HCT116 (cell line): ENCODE measurements at regions not wholly inside any gene's neighbourhood (a gene's known extent, or its start where the extent isn't known, plus 50 kb on each side); places are given as distances from the start of the nearest gene placed in this dataset.

Source experiments
- ATAC-seq: fragments of 200-7000 bp; cut with Tn5 transposase; 2 replicates; pipeline ENCODE4 v1.9.1; 2020; ENCODE audit warnings: mild to moderate bottlenecking, moderate library complexity
- BruUV-seq: library from RNA; stranded (reverse); fragments of 400-500 nt; replicated peaks from 2 replicates; lab custom pipeline; 2021; lab: Mats Ljungman, UMichigan
- CTCF ChIA-PET: fragments of 300-600 bp; sonication (Branson Sonifier 250); formaldehyde crosslinking; loops from one replicate; lab custom pipeline; 2021; ENCODE audit warnings: antibody characterized with exemption; lab: Charles Lee
- POLR2A ChIA-PET: fragments of 300-600, 350-600 bp; sonication (Branson Sonifier 250); formaldehyde crosslinking; loops from one replicate; lab custom pipeline; 2021; ENCODE audit warnings: antibody characterized with exemption; lab: Charles Lee
- RAD21 ChIA-PET, 2 experiments: fragments of 300-600 bp; sonication (Branson Sonifier 250); formaldehyde crosslinking; loops; one replicate each; lab custom pipeline; 2023; ENCODE audit warnings: low total read pairs in 2 of 2; ENCODE audit not compliant: uncharacterized antibody in 2 of 2, unreplicated experiment in 2 of 2, low non-redundant PET in 1 of 2; lab: Charles Lee
- DNase-seq: peaks from one replicate; pipeline ENCODE4 v3.0.0-alpha.2; 2010; ENCODE audit warnings: low read depth, low spot score
- H2AFZ ChIP-seq: fragments of 200-600 bp; shearing (Covaris generic), sonication (generic); 2 replicates; pipeline ENCODE4 v1.6.1; 2017; ENCODE audit warnings: low read depth, mixed run types, mixed read lengths, antibody characterized with exemption, low read length; ENCODE audit not compliant: poor library complexity, severe bottlenecking
- H3K27ac ChIP-seq: 2 replicates; pipeline ENCODE4 v1.5.1; 2012; ENCODE audit warnings: low read depth, low read length
- H3K27me3 ChIP-seq: fragments of 200-600 bp; sonication (generic); 2 replicates; pipeline ENCODE4 v1.6.1; 2016; ENCODE audit warnings: mixed run types, low read length, mixed read lengths; ENCODE audit not compliant: insufficient read depth
- H3K36me3 ChIP-seq, 2 experiments: fragments of 200-500 bp in 1 of 2; fragments of 200-600 bp in 1 of 2; sonication (Bioruptor generic) in 1 of 2; sonication (generic) in 1 of 2; 2 replicates each; pipeline versions ENCODE4 v1.5.1 to v1.6.1; 2014 to 2016; ENCODE audit warnings: low read length in 2 of 2, inconsistent platforms in 1 of 2, mixed read lengths in 1 of 2, mixed run types in 1 of 2; ENCODE audit not compliant: insufficient read depth in 2 of 2, control insufficient read depth in 1 of 2
- H3K4me1 ChIP-seq, 2 experiments: fragments of 200-600 bp in 1 of 2; sonication (generic) in 1 of 2; 2 replicates each; pipeline versions ENCODE4 v1.5.1 to v1.6.1; 2012 to 2017; ENCODE audit warnings: low read length in 2 of 2, inconsistent platforms in 1 of 2, mild to moderate bottlenecking in 1 of 2, mixed read lengths in 1 of 2, mixed run types in 1 of 2, moderate library complexity in 1 of 2; ENCODE audit not compliant: insufficient read depth in 2 of 2, control insufficient read depth in 1 of 2
- H3K4me2 ChIP-seq: fragments of 200-600 bp; sonication (generic); 2 replicates; pipeline ENCODE4 v1.6.1; 2017; ENCODE audit warnings: mixed run types, low read length, mixed read lengths
- H3K4me3 ChIP-seq, 2 experiments: fragments of 200-600 bp in 1 of 2; sonication (generic) in 1 of 2; replicated peaks in 1 of 2; 2 replicates each; pipeline ENCODE4 v1.5.1; 2011 to 2016; ENCODE audit warnings: low read length in 2 of 2, control low read depth in 1 of 2, low read depth in 1 of 2, mild to moderate bottlenecking in 1 of 2, mixed read lengths in 1 of 2, mixed run types in 1 of 2
- H3K79me2 ChIP-seq: fragments of 200-600 bp; sonication (generic); 2 replicates; pipeline ENCODE4 v1.6.1; 2017; ENCODE audit warnings: mild to moderate bottlenecking, mixed run types, low read length, moderate library complexity, mixed read lengths; ENCODE audit not compliant: insufficient read depth
- H3K9ac ChIP-seq: fragments of 200-600 bp; sonication (generic); 2 replicates; pipeline ENCODE4 v1.6.1; 2016; ENCODE audit warnings: low read length, mixed read lengths
- H3K9me2 ChIP-seq: fragments of 200-600 bp; sonication (generic), shearing (Covaris generic); 2 replicates; pipeline ENCODE4 v1.6.1; 2017; ENCODE audit warnings: mixed run types, mild to moderate bottlenecking, moderate library complexity; ENCODE audit not compliant: insufficient read depth
- H3K9me3 ChIP-seq, 2 experiments: fragments of 200-500 bp in 1 of 2; fragments of 200-600 bp in 1 of 2; sonication (Bioruptor generic) in 1 of 2; sonication (generic) in 1 of 2; 2 replicates each; pipeline ENCODE4 v1.6.1; 2014 to 2017; ENCODE audit warnings: low read length in 2 of 2, mixed read lengths in 2 of 2, inconsistent platforms in 1 of 2, low read depth in 1 of 2, mild to moderate bottlenecking in 1 of 2, mixed run types in 1 of 2, moderate library complexity in 1 of 2; ENCODE audit not compliant: control insufficient read depth in 1 of 2, insufficient read depth in 1 of 2
- H4K20me1 ChIP-seq: fragments of 200-600 bp; sonication (generic), shearing (Covaris generic); 2 replicates; pipeline ENCODE4 v1.6.1; 2017; ENCODE audit warnings: mixed run types, mild to moderate bottlenecking, moderate library complexity; ENCODE audit not compliant: insufficient read depth
- ATF3 ChIP-seq: IDR thresholded peaks from 2 replicates; pipeline ENCODE4 v1.6.1; 2012
- CTCF ChIP-seq, 3 experiments: fragments of 200-600 bp in 1 of 3; sonication (generic) in 1 of 3; IDR thresholded peaks in 2 of 3; conservative IDR thresholded peaks in 1 of 3; 2 replicates each; pipeline ENCODE4 v1.5.1; 2012 to 2017; ENCODE audit warnings: low read depth in 2 of 3, low read length in 2 of 3, antibody characterized with exemption in 1 of 3, borderline replicate concordance in 1 of 3, control low read depth in 1 of 3, mild to moderate bottlenecking in 1 of 3, mixed read lengths in 1 of 3, mixed run types in 1 of 3, moderate library complexity in 1 of 3; ENCODE audit not compliant: insufficient read depth in 1 of 3
- EZH2phosphoT487 ChIP-seq: fragments of 200-600 bp; IDR thresholded peaks from 2 replicates; pipeline ENCODE4 v1.6.1; 2018; ENCODE audit warnings: antibody characterized with exemption, borderline replicate concordance
- FOSL1 ChIP-seq: IDR thresholded peaks from 2 replicates; pipeline ENCODE4 v1.6.1; 2012; ENCODE audit warnings: low read depth
- JUND ChIP-seq: IDR thresholded peaks from 2 replicates; pipeline ENCODE4 v1.6.1; 2012
- MAX ChIP-seq: IDR thresholded peaks from 2 replicates; pipeline ENCODE4 v1.6.1; 2012
- POLR2A ChIP-seq: IDR thresholded peaks from 2 replicates; pipeline ENCODE4 v1.7.0; 2011; ENCODE audit warnings: borderline replicate concordance; ENCODE audit not compliant: insufficient read depth, insufficient read length; ENCODE audit errors: extremely low read depth
- POLR2AphosphoS5 ChIP-seq: IDR thresholded peaks from 2 replicates; pipeline ENCODE4 v1.6.1; 2011; ENCODE audit warnings: mild to moderate bottlenecking, low read depth, low read length, moderate library complexity
- TCF7L2 ChIP-seq: IDR thresholded peaks from 2 replicates; pipeline ENCODE4 v1.7.0; 2011; ENCODE audit warnings: borderline replicate concordance, inconsistent platforms; ENCODE audit not compliant: insufficient read depth, insufficient read length; ENCODE audit errors: extremely low read depth
- YY1 ChIP-seq: IDR thresholded peaks from 2 replicates; pipeline ENCODE4 v1.6.1; 2011; ENCODE audit warnings: low read length, low read depth, moderate library complexity, mild to moderate bottlenecking; ENCODE audit not compliant: insufficient replicate concordance; ENCODE audit errors: extremely low read depth
- ZFX ChIP-seq: fragments of 450-650 bp; IDR thresholded peaks from 2 replicates; pipeline ENCODE4 v1.6.1; 2017
- ZNF274 ChIP-seq: fragments of 200-500 bp; sonication (Bioruptor generic); IDR thresholded peaks from 2 replicates; pipeline ENCODE4 v1.6.1; 2014; ENCODE audit warnings: mild to moderate bottlenecking, low read depth, low read length, inconsistent platforms
- intact Hi-C: fragments of 100-400 bp; cut with micrococcal nuclease; formaldehyde crosslinking; loops from 2 replicates; pipeline ENCODE4 v1.10.0; 2022

- TF ChIP-seq YY1 (no peak), JUND (no peak), POLR2A (no peak), TCF7L2 (no peak), MAX (no peak), ATF3 (no peak)
Measured at GRCh38 chr7:153941061-153941460, 111.1 kb upstream of the DPP6 start (continued).

- Histone ChIP-seq H3K36me3 (no peaks in the 10 kb centered on the region), H3K4me3 (no peak overlapping the region), H3K27me3 (no peaks in the 10 kb centered on the region), H3K79me2 (no peaks in the 10 kb centered on the region), H3K4me1 (no peaks in the 10 kb centered on the region), H3K4me2 (no peak overlapping the region), H3K9me2 (no peaks in the 10 kb centered on the region), H3K9me3 (peaks cover 0 to 6% of the 10 kb centered on the region in 2 experiments; a peak in 2 of 4 replicates), H3K27ac (no peak overlapping the region), H4K20me1 (no peaks in the 10 kb centered on the region)
- ATAC-seq (no peak), DNase-seq (no peak)
- intact Hi-C loops, result no loop called here
- ChIA-PET RAD21 (no interaction called here), CTCF (no interaction called here)
- no TSS peak for BruUV-seq
- TF ChIP-seq CTCF (IDR thresholded peaks at IDR 0.05 in 2 of 3, conservative IDR thresholded peaks at IDR 0.05 in 1 of 3; ENCODE audit: borderline replicate concordance in 1 of 3, insufficient read depth in 1 of 3, low read depth in 2 of 3, low read length in 2 of 3), result no peak
- TF ChIP-seq POLR2AphosphoS5, result no peak
- TF ChIP-seq ZNF274, result no peak
- no peak for TF ChIP-seq FOSL1
- TF ChIP-seq EZH2phosphoT487, result no peak
- TF ChIP-seq ZFX, result no peak
- TF ChIP-seq, all 23 proteins: peak for 0
- POLR2A ChIA-PET, result no interaction called here
- no peak overlapping the region for H3K9ac ChIP-seq
- H2AFZ ChIP-seq, result no peak overlapping the region
Measured at GRCh38 chr7:153942036-153942435, 110.2 kb upstream of the DPP6 start.
